GM21529 (cell line): ENCODE measurements at regions not wholly inside any gene's neighbourhood (a gene's known extent, or its start where the extent isn't known, plus 50 kb on each side); places are given as distances from the start of the nearest gene placed in this dataset.

Experiments
- ATAC-seq: cut with Tn5 transposase; IDR thresholded peaks from one replicate; pipeline ENCODE4 v1.9.1; 2021; ENCODE audit not compliant: unreplicated experiment

- no peak for ATAC-seq
Measured at GRCh38 chr6:137776256-137776655, 90.8 kb upstream of the TNFAIP3 start.

GRCh38 chr6:137776786-137777686 lies 90.0 kb upstream of the TNFAIP3 start:
- no peak for ATAC-seq

- no peak for ATAC-seq
Measured at GRCh38 chr6:137777687-137778075, 89.4 kb upstream of the TNFAIP3 start.

DNA sequence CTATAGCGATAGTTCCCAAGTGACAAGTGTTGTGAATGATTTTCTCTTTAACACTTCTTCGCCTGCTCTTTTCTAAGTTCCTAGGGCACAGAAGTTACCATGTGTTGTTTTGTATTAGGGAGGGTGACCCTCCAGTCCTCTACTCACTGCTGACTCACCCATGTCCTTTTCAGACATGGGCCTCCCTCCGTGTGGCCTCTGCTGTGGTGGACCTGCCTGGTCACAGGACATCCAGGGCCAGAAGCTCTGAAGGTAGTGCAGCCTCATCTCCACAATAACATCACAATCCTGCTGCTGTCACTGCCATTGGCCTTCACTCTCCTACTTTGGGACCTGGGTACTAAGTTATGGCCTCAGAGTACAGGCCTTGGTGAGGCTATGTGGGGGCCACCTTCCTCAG lies 87.1 kb upstream of the TNFAIP3 start:
- no peak for ATAC-seq

DNA sequence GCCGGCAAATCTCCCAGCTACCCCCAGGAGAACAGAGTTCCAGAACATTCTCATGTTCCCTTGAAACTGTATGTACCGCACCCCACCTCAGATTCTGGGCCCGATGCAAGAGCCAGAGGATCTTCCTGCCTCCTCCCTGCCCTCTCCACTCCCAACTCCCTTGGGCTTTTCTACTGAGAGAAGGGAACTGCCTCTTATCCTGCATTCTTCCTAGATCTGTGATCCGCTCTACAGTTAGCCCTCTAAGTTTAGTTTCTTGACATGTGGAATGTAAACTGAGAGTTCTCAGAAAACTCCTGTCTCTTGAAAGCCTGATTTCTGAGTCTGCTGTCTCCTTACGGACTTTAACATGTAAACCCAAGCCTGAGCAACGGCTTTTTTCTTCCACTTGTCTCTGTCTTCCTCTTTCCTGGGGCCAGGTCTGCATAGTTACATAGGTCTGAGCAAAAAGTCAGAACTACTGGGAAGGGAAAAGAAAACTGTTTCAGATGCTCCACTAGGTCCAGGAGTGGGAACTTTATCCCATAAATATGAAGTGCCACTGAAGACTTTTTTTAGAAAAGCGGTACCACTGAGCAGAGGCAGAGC lies 86.5 kb upstream of the TNFAIP3 start:
- no peak for ATAC-seq

DNA sequence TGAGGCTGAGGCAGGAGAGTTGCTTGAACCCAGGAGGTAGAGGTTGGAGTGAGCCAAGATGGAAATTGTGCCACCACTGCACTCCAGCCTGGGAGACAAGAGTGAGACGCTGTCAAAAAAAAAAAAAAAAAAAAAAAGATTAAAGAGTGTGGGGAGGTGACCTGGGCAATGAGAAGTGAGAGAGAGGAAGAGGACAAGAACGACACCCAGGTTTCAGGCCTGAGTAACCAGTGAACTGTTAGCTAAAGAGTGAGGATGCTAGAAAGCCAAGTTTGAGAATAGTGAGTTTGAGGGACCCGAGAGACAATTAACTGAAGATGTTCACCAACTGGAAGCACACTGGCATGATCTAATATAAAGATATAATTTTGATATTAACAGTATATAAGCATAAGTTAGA lies 85.4 kb upstream of the TNFAIP3 start:
- no peak for ATAC-seq

DNA sequence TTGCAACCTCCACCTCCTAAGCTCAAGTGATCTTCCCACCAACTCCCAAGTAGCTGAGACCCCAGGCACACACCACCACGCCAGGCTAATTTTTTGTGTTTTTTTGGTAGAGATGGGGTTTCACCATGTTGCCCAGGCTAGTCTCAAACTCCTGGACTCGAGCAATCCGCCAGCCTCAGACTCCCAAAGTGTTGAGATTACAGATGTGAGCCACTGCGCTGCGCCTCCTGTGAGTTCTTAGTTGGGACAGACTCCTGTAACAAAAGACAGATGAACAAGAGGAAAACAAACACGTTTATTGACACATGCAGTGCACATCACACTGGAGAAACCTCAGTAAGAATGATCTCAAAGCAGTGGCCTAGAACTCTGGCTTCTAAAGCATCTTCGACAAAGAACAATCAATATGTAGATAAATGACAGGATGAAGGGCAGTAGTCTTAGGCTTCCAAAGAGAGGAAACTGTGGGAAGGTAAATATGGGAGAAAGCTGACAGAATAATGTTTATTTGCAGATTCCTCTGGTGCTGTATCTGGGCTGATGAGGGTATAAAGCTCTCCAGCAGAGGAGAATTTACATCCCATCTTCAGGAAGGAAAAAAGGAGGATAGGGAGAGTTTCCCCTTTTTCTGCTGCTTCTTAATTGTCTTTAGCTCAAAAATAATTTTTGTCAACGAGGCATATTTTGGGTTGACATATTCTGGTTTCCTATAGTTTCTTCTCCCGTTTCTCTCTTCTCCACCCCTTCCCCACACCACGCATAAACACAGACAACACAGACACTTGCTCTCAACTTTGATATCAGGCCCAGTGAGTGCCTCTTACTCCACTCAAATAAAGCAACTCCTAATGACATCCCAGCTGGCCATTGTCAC lies 84.7 kb upstream of the TNFAIP3 start:
- no peak for ATAC-seq

DNA sequence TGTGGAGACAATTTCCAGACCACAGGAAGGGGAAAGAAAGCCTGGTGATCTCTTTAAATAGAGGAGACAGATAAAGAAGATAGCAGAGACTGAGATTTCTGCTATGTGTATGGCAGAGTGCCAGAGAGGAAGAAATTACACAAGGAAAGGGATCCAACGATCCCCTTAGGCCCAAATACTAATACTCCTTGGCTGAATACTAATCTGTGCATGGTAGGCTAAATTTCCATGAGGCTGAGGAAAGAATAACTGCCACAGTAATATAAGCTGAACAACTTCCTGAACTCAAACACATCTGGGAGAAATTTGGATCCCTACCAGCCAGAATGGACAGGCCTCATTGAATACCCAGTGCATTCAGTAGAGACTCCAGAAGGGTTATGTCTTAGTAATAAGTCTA lies 83.3 kb upstream of the TNFAIP3 start:
- no peak for ATAC-seq

- no peak for ATAC-seq
Measured at GRCh38 chr6:137784583-137784982, 82.5 kb upstream of the TNFAIP3 start.

GRCh38 chr6:137787016-137787415 lies 80.0 kb upstream of the TNFAIP3 start:
- no peak for ATAC-seq

- no peak for ATAC-seq
Measured at GRCh38 chr6:137788248-137788647, 78.8 kb upstream of the TNFAIP3 start.

GRCh38 chr6:137791281-137792159 lies 75.5 kb upstream of the TNFAIP3 start:
- ATAC-seq = no peak

DNA sequence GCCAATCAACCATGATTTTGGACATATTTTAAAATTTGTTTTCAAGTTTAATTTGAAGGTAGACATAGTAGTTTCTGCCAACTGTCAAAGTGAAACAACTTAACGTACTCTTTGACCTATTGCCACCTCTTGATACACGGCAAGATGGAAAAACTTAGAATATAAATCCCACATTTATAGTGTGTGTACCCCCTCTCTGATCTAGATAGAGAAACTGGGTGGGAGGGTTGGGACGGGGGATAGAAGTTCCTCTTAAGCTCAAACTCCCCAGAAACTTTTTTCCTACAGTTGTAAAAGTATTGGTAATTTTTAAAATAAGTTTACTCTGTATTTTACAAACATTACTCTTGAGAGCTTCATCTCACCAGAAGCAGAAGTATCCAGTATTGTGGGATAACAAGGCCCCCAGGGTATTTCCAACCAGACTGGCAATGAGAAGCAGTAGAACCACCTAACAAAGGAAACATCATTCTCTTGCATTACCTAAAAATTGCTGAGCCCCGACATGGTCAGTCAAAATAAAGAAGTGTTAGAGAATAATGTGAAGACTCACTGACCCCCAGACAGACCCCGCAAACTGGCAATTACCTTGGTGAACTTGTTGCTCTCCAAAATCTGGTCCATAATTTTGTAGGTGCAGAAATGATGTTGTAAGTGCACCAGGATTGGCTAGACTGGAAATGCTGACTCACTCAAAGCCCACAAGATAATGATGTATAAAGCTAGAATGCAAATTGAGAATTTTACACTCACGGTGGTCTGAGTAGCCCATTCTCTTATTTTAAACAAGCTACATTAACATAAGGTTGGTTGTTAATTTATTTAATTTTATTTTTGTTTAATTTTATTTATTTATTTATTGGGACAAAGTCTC lies 74.7 kb upstream of the TNFAIP3 start:
- ATAC-seq = no peak

GRCh38 chr6:137793805-137794515 lies 73.1 kb upstream of the TNFAIP3 start:
- no peak for ATAC-seq

- ATAC-seq = no peak
Measured at GRCh38 chr6:137794516-137795201, 72.4 kb upstream of the TNFAIP3 start.

- no peak for ATAC-seq
Measured at GRCh38 chr6:137795501-137795900, 71.6 kb upstream of the TNFAIP3 start.

- ATAC-seq = no peak
Measured at GRCh38 chr6:137798261-137798660, 68.8 kb upstream of the TNFAIP3 start.

- no peak for ATAC-seq
Measured at GRCh38 chr6:137798846-137799245, 68.2 kb upstream of the TNFAIP3 start.
